Medulla oblongata (tissue), 1 donor: ENCODE measurements at regions not wholly inside any gene's neighbourhood (a gene's known extent, or its start where the extent isn't known, plus 50 kb on each side); places are given as distances from the start of the nearest gene placed in this dataset.

Experiments used
- DNase-seq: peaks from one replicate; pipeline ENCODE4 v3.0.0-alpha.2; 2015; ENCODE audit errors: extremely low spot score

- DNase-seq: no peak
Observed at GRCh38 chr5:8050616-8051175, 181.7 kb downstream of the MTRR start.

- DNase-seq: no peak
Observed at GRCh38 chr5:8053270-8053669, 184.3 kb downstream of the MTRR start.

- DNase-seq: no peak
Observed at GRCh38 chr5:8057769-8058168, 188.8 kb downstream of the MTRR start.

- no peak for DNase-seq
Observed at GRCh38 chr5:8058616-8059190, 189.8 kb downstream of the MTRR start.

GRCh38 chr5:8059337-8059736, 190.4 kb downstream of the MTRR start:
- DNase-seq: no peak

GRCh38 chr5:8060235-8060952, 191.4 kb downstream of the MTRR start:
- DNase-seq: no peak

GRCh38 chr5:8060953-8061429, 192.0 kb downstream of the MTRR start:
- DNase-seq: peak; percentile 50

- DNase-seq: no peak
Observed at GRCh38 chr5:8062521-8062920, 193.6 kb downstream of the MTRR start.

- no peak for DNase-seq
Observed at GRCh38 chr5:8068078-8068477, 199.1 kb downstream of the MTRR start.

- DNase-seq: no peak
Observed at GRCh38 chr5:8070138-8070537, 201.2 kb downstream of the MTRR start.

- no peak for DNase-seq
Observed at GRCh38 chr5:8079056-8079455, 210.1 kb downstream of the MTRR start.

GRCh38 chr5:8081179-8081578, 212.2 kb downstream of the MTRR start:
- no peak for DNase-seq

GRCh38 chr5:8093669-8094068, 224.7 kb downstream of the MTRR start:
- DNase-seq: no peak

- DNase-seq: no peak
Observed at GRCh38 chr5:8094304-8094703, 225.4 kb downstream of the MTRR start.

GRCh38 chr5:8097146-8097545, 228.2 kb downstream of the MTRR start:
- DNase-seq: no peak

GRCh38 chr5:8098081-8098480, 229.1 kb downstream of the MTRR start:
- no peak for DNase-seq

GRCh38 chr5:8102714-8103113, 233.8 kb downstream of the MTRR start:
- DNase-seq: no peak

- no peak for DNase-seq
Observed at GRCh38 chr5:8114597-8115266, 245.8 kb downstream of the MTRR start.

- no peak for DNase-seq
Observed at GRCh38 chr5:8123559-8123958, 254.6 kb downstream of the MTRR start.

GRCh38 chr5:8134609-8135008, 265.7 kb downstream of the MTRR start:
- no peak for DNase-seq

- no peak for DNase-seq
Observed at GRCh38 chr5:8135742-8136141, 266.8 kb downstream of the MTRR start.

- no peak for DNase-seq
Observed at GRCh38 chr5:8136271-8136670, 267.3 kb downstream of the MTRR start.
